ENCODE measurements at regions not wholly inside any gene's neighbourhood (a gene's known extent, or its start where the extent isn't known, plus 50 kb on each side); places are given as distances from the start of the nearest gene placed in this dataset.
A peak's percentile ranks its signal among the peaks of the same experiment; 100 is the strongest.

DNA sequence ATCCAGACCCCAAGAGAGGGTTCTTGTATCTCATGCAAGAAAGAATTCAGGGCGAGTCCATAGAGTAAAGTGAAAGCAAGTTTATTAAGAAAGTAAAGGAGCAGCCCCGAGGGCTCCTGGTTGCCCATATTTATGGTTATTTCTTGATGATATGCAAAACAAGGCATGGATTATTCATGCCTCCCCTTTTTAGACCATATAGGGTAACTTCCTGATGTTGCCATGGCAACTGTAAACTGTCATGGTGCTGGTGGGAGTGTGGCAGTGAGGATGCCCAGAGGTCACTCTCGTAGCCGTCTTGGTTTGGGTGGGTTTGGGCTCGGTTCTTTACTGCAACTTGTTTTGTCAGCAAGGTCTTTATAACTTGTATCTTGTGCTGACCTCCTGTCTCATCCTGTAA lies 750.2 kb upstream of the FANCL start:
- CTCF ChIA-PET (ENCODE audit: partially characterized antibody), result interaction anchor here (1.0 kb wide), 2 partner anchors 10 to 419 kb away, joined by 3 read pairs; no protein-coding TSS in a partner anchor
- no peaks in the 10 kb centered on the region for H3K79me1 ChIP-seq (ENCODE audit: low read depth, low read length)
- no peak overlapping the region for H3K14ac ChIP-seq (ENCODE audit: insufficient read length)
- no peak overlapping the region for H2AFZ ChIP-seq (ENCODE audit: low read length)
- H3K36me3 ChIP-seq (ENCODE audit: control insufficient read depth in 2 of 4, insufficient read depth in 4 of 4, low read length in 3 of 4), result no peaks in the 10 kb centered on the region
- H2AK5ac ChIP-seq (ENCODE audit: low read depth, low read length), result no peak overlapping the region
- no peak overlapping the region for H3K27ac ChIP-seq (ENCODE audit: low read depth, low read length)
- H3K23ac ChIP-seq (ENCODE audit: insufficient read length), result no peak overlapping the region
- no peaks in the 10 kb centered on the region for H3K4me1 ChIP-seq (replicated peaks in 1 of 4; ENCODE audit: control insufficient read depth in 3 of 4, insufficient read depth in 4 of 4, low read length in 3 of 4)
- H3K56ac ChIP-seq (replicated peaks; ENCODE audit: insufficient read length, low read depth, low read length), result no peak overlapping the region
- no peak overlapping the region for H3K4ac ChIP-seq (replicated peaks; ENCODE audit: insufficient read length, low read depth, low read length)
- FAIRE-seq (no peak), DNase-seq (ENCODE audit: low read depth in 1 of 2, low spot score in 2 of 2) (no peak)
- no peaks in the 10 kb centered on the region for H3K27me3 ChIP-seq (replicated peaks in 1 of 4; ENCODE audit: control insufficient read depth in 3 of 4, extremely low read depth in 1 of 4, insufficient read depth in 3 of 4, low read length in 3 of 4)
- H2BK5ac ChIP-seq (ENCODE audit: low read depth, low read length), result no peak overlapping the region
- WGBS, 2 experiments (ENCODE audit: extremely low coverage in 1 of 2, insufficient coverage in 1 of 2, insufficient read length in 1 of 2, insufficient replicate concordance in 2 of 2, low coverage in 1 of 2, low lambda C conversion rate in 2 of 2, missing lambda C conversion rate in 1 of 2), result 84% methylated on average over 5 of the region's 5 CpGs; no CpG with 5 or more reads in 1 of the 2 experiments
- POLR2A ChIA-PET (ENCODE audit: partially characterized antibody), result interaction anchor here (1.0 kb wide), 1 partner anchor 10 kb away, joined by 3 read pairs; no protein-coding TSS in a partner anchor
- no peak overlapping the region for H2BK120ac ChIP-seq (replicated peaks; ENCODE audit: low read depth, low read length)
- H3K4me2 ChIP-seq (ENCODE audit: insufficient read depth in 1 of 2, low read depth in 2 of 2, low read length in 2 of 2), result no peak overlapping the region
- H3K79me2 ChIP-seq (ENCODE audit: control insufficient read depth in 1 of 2, insufficient read depth in 2 of 2, low read length in 2 of 2), result no peaks in the 10 kb centered on the region
- H4K5ac ChIP-seq (ENCODE audit: insufficient read length, low read depth, low read length), result no peak overlapping the region
- H2BK20ac ChIP-seq (ENCODE audit: low read length), result no peak overlapping the region
- no peak overlapping the region for H3K9ac ChIP-seq (replicated peaks in 1 of 4; ENCODE audit: extremely low read depth in 1 of 4, low read depth in 3 of 4, low read length in 3 of 4)
- no peak overlapping the region for H3K4me3 ChIP-seq (ENCODE audit: extremely low read depth in 1 of 4, insufficient read depth in 2 of 4, low read depth in 3 of 4, low read length in 4 of 4)
- no peaks in the 10 kb centered on the region for H3K9me3 ChIP-seq (ENCODE audit: insufficient read depth in 2 of 2, low read depth in 1 of 2, low read length in 1 of 2)
- TF ChIP-seq SRF (IDR thresholded peaks at IDR 0.05; ENCODE audit: low read depth, low read length) (0 out of 2 replicates have a peak, but pooled peaks have one; percentile 7), RAD21 (IDR thresholded peaks at IDR 0.05 in 1 of 2, conservative IDR thresholded peaks at IDR 0.05 in 1 of 2; ENCODE audit: low read depth in 2 of 2, low read length in 2 of 2) (no peak), RNF2 (IDR thresholded peaks at IDR 0.05; ENCODE audit: borderline replicate concordance, low read depth, low read length, missing control alignments, poor library complexity, severe bottlenecking) (no peak)
- TF ChIP-seq, protein P1, sequence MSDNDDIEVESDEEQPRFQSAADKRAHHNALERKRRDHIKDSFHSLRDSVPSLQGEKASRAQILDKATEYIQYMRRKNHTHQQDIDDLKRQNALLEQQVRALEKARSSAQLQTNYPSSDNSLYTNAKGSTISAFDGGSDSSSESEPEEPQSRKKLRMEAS (IDR thresholded peaks at IDR 0.05), result no peak
- no peak overlapping the region for H4K91ac ChIP-seq (replicated peaks; ENCODE audit: insufficient read length, low read length)
- H2BK15ac ChIP-seq (ENCODE audit: low read length), result no peak overlapping the region
- H3K18ac ChIP-seq (ENCODE audit: extremely low read depth, low read length), result no peak overlapping the region
- no peaks in the 10 kb centered on the region for H3K23me2 ChIP-seq (ENCODE audit: low read depth, low read length)
- no peak overlapping the region for H4K8ac ChIP-seq (ENCODE audit: extremely low read depth, insufficient read depth, low read length)
- H2BK12ac ChIP-seq (ENCODE audit: low read depth, low read length), result no peak overlapping the region
- no peaks in the 10 kb centered on the region for H4K20me1 ChIP-seq (replicated peaks in 1 of 2; ENCODE audit: control insufficient read depth in 1 of 2, insufficient read depth in 2 of 2, low read length in 2 of 2)
